ENCODE measurements at regions not wholly inside any gene's neighbourhood (a gene's known extent, or its start where the extent isn't known, plus 50 kb on each side); places are given as distances from the start of the nearest gene placed in this dataset.

DNA sequence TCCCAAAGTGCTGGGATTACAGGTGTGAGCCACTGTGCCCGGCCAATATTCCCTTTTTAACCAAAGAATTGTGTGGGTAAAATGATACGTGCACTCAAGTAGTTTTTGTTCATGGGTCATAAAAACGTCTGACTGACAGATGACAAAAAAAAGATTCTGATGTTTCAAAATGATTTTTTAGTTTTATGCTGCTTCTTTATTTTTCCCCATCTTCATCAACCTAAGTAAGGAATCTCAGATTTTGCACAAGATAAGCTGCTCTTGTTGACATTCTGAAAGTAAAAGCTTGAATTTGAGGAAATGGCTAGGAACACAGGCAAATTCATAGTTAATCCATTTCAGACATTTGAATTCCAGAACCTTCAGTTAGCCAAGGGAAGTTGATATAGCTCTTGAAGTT, 526.1 kb upstream of the NRP1 start:
- no peak overlapping the region for H2AFZ ChIP-seq (ENCODE audit: low read length)
- H4K8ac ChIP-seq (replicated peaks; ENCODE audit: insufficient read length, low read depth, low read length) = no peak overlapping the region
- H3K27ac Mint-ChIP-seq = no peak overlapping the region
- no peak overlapping the region for H3K4ac ChIP-seq (ENCODE audit: low read depth, low read length)
- H3K27ac ChIP-seq (ENCODE audit: insufficient read length, low read depth, low read length) = no peak overlapping the region
- no peaks in the 10 kb centered on the region for H3K23me2 ChIP-seq (ENCODE audit: insufficient read length, low read depth, low read length, poor library complexity, severe bottlenecking)
- H3K27me3 ChIP-seq (ENCODE audit: insufficient read depth, low read length) = no peaks in the 10 kb centered on the region
- H3K56ac ChIP-seq (ENCODE audit: insufficient read length, low read depth, low read length) = no peak overlapping the region
- no peak overlapping the region for H4K91ac ChIP-seq (ENCODE audit: insufficient read length, low read depth, low read length)
- H3K27me3 Mint-ChIP-seq (ENCODE audit: low read depth) = peaks cover 3% of the 10 kb centered on the region; the same call in 1 of the 2 replicates
- no peaks in the 10 kb centered on the region for H3K79me1 ChIP-seq (ENCODE audit: insufficient read depth, low read depth, low read length, poor library complexity, severe bottlenecking)
- no peak overlapping the region for H3T11ph ChIP-seq (ENCODE audit: low read length)
- H3K9ac ChIP-seq (ENCODE audit: extremely low read depth, insufficient read length, low read length) = no peak overlapping the region
- no peak overlapping the region for H3K14ac ChIP-seq (ENCODE audit: insufficient read depth, low read length)
- H4K5ac ChIP-seq (ENCODE audit: insufficient read length, low read depth, low read length) = no peak overlapping the region
- no peaks in the 10 kb centered on the region; the same call in 1 of the 2 replicates for H3K4me1 ChIP-seq (ENCODE audit: insufficient read depth, low read length)
- no peaks in the 10 kb centered on the region for H4K20me1 ChIP-seq (ENCODE audit: control insufficient read depth, insufficient read depth, insufficient read length)
- H3K4me1 Mint-ChIP-seq = peaks cover 18 to 27% of the 10 kb centered on the region in 2 experiments
- H2BK12ac ChIP-seq (ENCODE audit: insufficient read length, low read depth, low read length) = no peak overlapping the region
- H3K9me3 Mint-ChIP-seq = peaks cover 0 to 4% of the 10 kb centered on the region in 2 experiments; a peak in 2 of 5 replicates
- H2BK15ac ChIP-seq (ENCODE audit: low read depth, low read length) = no peak overlapping the region
- TF ChIP-seq, protein P1, sequence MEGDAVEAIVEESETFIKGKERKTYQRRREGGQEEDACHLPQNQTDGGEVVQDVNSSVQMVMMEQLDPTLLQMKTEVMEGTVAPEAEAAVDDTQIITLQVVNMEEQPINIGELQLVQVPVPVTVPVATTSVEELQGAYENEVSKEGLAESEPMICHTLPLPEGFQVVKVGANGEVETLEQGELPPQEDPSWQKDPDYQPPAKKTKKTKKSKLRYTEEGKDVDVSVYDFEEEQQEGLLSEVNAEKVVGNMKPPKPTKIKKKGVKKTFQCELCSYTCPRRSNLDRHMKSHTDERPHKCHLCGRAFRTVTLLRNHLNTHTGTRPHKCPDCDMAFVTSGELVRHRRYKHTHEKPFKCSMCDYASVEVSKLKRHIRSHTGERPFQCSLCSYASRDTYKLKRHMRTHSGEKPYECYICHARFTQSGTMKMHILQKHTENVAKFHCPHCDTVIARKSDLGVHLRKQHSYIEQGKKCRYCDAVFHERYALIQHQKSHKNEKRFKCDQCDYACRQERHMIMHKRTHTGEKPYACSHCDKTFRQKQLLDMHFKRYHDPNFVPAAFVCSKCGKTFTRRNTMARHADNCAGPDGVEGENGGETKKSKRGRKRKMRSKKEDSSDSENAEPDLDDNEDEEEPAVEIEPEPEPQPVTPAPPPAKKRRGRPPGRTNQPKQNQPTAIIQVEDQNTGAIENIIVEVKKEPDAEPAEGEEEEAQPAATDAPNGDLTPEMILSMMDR (conservative IDR thresholded peaks at IDR 0.05) = no peak
- H3K4me2 ChIP-seq (ENCODE audit: insufficient read depth, insufficient read length, low read length) = no peak overlapping the region
- no peaks in the 10 kb centered on the region for H3K79me2 ChIP-seq (ENCODE audit: insufficient read depth, low read length)
- peaks cover 0 to 4% (median 0%) of the 10 kb centered on the region in 3 experiments; a peak in 1 of 7 replicates for H3K36me3 Mint-ChIP-seq (ENCODE audit: insufficient read depth in 1 of 3, low read depth in 3 of 3)
- H3K18ac ChIP-seq (ENCODE audit: insufficient read length, low read depth, low read length) = no peak overlapping the region
- no peaks in the 10 kb centered on the region for H3K9me3 ChIP-seq (ENCODE audit: control insufficient read depth, low read depth, low read length)
- H3K4me3 Mint-ChIP-seq = no peak overlapping the region
- no peak overlapping the region for H2AK5ac ChIP-seq (ENCODE audit: insufficient read length, low read length)
- no peak overlapping the region for H2BK20ac ChIP-seq (ENCODE audit: low read depth, low read length, poor library complexity, severe bottlenecking)
- no peak overlapping the region for H3K23ac ChIP-seq (ENCODE audit: insufficient read length, low read depth, low read length)
- H2BK120ac ChIP-seq (ENCODE audit: low read depth, low read length, poor library complexity, severe bottlenecking) = no peak overlapping the region
- WGBS (ENCODE audit: extremely low coverage, insufficient read length, low lambda C conversion rate) = no CpG with 5 or more reads among the region's 3 CpGs
- no peak overlapping the region for H2BK5ac ChIP-seq (ENCODE audit: insufficient read length, low read length)
- DNase-seq = no peak

All from H9 (cell line).